GM19328 (cell line): ENCODE measurements at regions not wholly inside any gene's neighbourhood (a gene's known extent, or its start where the extent isn't known, plus 50 kb on each side); places are given as distances from the start of the nearest gene placed in this dataset.

Experiments used
- ATAC-seq: cut with Tn5 transposase; IDR thresholded peaks from one replicate; pipeline ENCODE4 v1.9.1; 2021; ENCODE audit warnings: mild to moderate bottlenecking, moderate library complexity; ENCODE audit not compliant: unreplicated experiment

GRCh38 chr14:31964490-31964889, 112.6 kb upstream of the ARHGAP5 start:
- ATAC-seq = no peak

GRCh38 chr14:31965071-31965734, 111.9 kb upstream of the ARHGAP5 start:
- ATAC-seq = no peak

GRCh38 chr14:31965735-31966598, 111.1 kb upstream of the ARHGAP5 start:
- no peak for ATAC-seq

GRCh38 chr14:31966896-31967668, 110.0 kb upstream of the ARHGAP5 start:
- no peak for ATAC-seq

- no peak for ATAC-seq
Measured at GRCh38 chr14:31967669-31967975, 109.5 kb upstream of the ARHGAP5 start.

- ATAC-seq = no peak
Measured at GRCh38 chr14:31968107-31968810, 108.8 kb upstream of the ARHGAP5 start.

GRCh38 chr14:31968956-31969698, 108.0 kb upstream of the ARHGAP5 start:
- no peak for ATAC-seq

GRCh38 chr14:31969699-31970240, 107.3 kb upstream of the ARHGAP5 start:
- no peak for ATAC-seq

- no peak for ATAC-seq
Measured at GRCh38 chr14:31970744-31971143, 106.4 kb upstream of the ARHGAP5 start.

GRCh38 chr14:31971612-31972011, 105.5 kb upstream of the ARHGAP5 start:
- ATAC-seq = no peak

GRCh38 chr14:31977001-31977556, 100.0 kb upstream of the ARHGAP5 start:
- no peak for ATAC-seq

- ATAC-seq = no peak
Measured at GRCh38 chr14:31978423-31978822, 98.7 kb upstream of the ARHGAP5 start.

- no peak for ATAC-seq
Measured at GRCh38 chr14:31982642-31983041, 94.5 kb upstream of the ARHGAP5 start.

- no peak for ATAC-seq
Measured at GRCh38 chr14:31986405-31986804, 90.7 kb upstream of the ARHGAP5 start.

GRCh38 chr14:31987721-31988120, 89.4 kb upstream of the ARHGAP5 start:
- ATAC-seq = no peak

GRCh38 chr14:31988244-31988643, 88.9 kb upstream of the ARHGAP5 start:
- ATAC-seq = no peak

- ATAC-seq = no peak
Measured at GRCh38 chr14:31990183-31990857, 86.8 kb upstream of the ARHGAP5 start.

- no peak for ATAC-seq
Measured at GRCh38 chr14:31990926-31991572, 86.1 kb upstream of the ARHGAP5 start.

GRCh38 chr14:31992011-31992447, 85.1 kb upstream of the ARHGAP5 start:
- no peak for ATAC-seq
